WI38 (cell line): ENCODE measurements at regions not wholly inside any gene's neighbourhood (a gene's known extent, or its start where the extent isn't known, plus 50 kb on each side); places are given as distances from the start of the nearest gene placed in this dataset.

Source experiments
- H3K4me3 ChIP-seq: 2 replicates; pipeline ENCODE4 v1.5.1; 2011; ENCODE audit warnings: low read depth, mild to moderate bottlenecking, control low read depth, low read length
- TF ChIP-seq, protein P1 (sequence below): IDR thresholded peaks from 2 replicates; pipeline ENCODE4 v1.5.1; 2012; ENCODE audit warnings: low read depth, mild to moderate bottlenecking, control low read depth, low read length

DNA sequence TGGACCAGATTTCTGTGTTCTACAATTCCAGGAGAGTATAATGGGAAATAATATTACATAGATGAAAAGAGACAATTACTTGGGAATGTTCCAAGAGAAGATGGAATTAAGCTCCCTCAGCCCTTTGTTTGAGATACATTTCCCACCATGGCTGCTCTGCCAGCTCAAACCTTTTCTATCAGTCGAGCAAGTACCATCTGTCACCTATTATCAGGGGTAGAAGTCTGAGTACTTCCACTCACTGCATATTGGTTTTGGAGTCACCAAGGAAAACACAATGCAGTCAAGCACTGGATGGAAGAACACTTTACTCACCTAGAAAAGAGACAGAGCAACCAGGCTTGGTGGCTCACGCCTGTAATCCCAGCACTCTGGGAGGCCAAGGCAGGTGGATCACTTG lies 270.4 kb upstream of the FAR2 start:
- no peak overlapping the region for H3K4me3 ChIP-seq
- TF ChIP-seq, protein P1, sequence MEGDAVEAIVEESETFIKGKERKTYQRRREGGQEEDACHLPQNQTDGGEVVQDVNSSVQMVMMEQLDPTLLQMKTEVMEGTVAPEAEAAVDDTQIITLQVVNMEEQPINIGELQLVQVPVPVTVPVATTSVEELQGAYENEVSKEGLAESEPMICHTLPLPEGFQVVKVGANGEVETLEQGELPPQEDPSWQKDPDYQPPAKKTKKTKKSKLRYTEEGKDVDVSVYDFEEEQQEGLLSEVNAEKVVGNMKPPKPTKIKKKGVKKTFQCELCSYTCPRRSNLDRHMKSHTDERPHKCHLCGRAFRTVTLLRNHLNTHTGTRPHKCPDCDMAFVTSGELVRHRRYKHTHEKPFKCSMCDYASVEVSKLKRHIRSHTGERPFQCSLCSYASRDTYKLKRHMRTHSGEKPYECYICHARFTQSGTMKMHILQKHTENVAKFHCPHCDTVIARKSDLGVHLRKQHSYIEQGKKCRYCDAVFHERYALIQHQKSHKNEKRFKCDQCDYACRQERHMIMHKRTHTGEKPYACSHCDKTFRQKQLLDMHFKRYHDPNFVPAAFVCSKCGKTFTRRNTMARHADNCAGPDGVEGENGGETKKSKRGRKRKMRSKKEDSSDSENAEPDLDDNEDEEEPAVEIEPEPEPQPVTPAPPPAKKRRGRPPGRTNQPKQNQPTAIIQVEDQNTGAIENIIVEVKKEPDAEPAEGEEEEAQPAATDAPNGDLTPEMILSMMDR: no peak

DNA sequence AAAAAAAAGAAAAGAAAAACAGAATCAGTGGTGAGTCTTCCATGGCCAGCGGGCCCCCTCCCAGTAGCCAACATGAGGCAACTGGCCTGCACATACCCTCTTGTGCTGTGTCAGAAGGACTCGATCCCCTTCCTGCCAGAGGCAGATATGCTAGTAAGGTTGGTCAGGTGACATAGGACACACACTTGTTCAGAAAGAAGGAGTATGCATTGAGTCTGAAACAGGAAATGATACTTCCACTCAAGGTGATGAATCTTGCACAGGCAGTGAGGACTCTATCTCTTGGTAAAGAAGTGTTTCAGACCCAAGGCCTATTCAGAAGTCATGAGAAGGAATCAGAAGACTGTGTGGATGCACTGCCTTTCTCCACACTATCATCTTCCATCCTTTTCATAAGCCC lies 269.7 kb upstream of the FAR2 start:
- TF ChIP-seq, protein P1: no peak
- H3K4me3 ChIP-seq: no peak overlapping the region

DNA sequence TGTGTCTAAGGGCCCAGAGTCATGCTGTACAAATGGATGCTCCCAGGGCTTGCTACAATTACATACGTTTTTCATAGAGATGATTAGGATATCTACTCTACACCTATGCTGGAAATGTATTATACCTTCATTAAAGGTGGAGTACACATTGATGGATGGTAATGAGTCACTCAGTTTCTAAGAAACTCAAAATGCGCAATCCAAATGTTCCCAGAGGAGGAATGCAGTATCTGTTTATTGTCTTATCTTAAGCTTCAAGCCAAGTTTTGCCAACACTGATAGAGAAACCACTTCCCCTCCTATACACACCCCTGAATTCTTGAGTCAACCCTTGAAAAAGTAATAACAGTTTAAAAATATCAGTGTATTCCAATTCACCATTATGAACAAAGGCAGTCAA lies 266.6 kb upstream of the FAR2 start:
- TF ChIP-seq, protein P1: no peak
- H3K4me3 ChIP-seq: no peak overlapping the region

DNA sequence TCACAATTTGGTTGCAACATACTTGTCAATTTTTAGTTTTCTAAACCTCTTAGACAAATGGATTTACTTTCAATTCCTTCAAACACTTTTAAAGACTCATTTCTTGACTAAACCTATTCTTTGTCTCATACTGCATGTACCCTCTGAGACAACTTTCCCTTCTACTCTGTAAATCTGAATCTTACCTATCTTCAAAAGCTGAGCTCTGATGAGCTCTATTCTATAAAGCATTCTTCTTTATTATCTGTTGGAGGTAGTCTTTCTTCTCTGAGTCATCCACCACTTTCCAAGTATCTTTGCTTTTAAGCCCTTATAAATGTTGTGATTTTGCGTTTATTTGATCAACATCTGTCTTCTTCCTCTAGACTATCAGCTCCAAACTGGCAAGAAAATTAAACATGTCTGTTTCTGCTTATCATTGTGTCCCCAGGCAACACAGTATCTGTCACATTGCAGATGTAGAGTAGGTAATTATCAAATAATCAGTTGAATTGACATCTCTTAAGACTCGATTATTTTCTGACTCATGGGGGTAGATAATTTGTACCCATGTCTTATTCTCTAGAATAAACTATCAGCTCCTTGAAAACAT lies 265.6 kb upstream of the FAR2 start:
- H3K4me3 ChIP-seq: no peak overlapping the region
- TF ChIP-seq, protein P1: no peak

DNA sequence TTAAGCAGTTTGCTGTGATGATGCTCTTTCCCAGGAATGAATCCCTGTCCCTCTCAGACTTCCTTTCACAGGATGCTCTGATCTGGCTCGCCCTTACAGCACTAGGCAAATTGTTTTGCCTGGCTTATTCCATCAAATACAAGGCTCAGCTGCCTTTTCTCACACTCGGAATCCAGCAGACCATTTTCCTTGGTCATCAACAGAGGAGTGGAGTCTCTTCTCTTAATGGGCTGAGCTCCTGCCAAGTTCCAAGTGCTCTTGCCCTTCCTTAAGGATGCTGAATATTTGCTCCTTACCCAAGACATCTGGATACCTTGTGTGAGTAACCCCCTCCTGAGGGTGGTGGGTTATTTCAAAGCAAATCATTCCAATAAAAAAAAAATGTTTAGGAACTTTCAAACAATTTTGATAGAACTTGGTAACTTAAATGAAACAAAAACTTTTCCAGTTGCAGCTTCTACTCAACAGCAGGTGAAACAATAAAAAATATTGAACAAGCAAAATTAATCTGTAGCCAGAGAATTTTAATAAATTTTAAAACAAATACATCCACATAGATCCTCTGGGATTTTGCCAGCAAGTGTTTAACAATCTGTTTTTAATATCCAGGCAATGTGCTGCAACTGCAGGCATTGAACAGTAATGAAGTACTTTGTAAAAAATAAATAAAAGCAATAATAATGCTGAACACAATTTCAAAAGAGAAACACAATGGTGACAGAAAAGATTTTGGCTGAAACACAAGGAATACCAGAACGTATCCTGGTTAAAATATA lies 264.0 kb upstream of the FAR2 start:
- TF ChIP-seq, protein P1: no peak
- H3K4me3 ChIP-seq: no peak overlapping the region

DNA sequence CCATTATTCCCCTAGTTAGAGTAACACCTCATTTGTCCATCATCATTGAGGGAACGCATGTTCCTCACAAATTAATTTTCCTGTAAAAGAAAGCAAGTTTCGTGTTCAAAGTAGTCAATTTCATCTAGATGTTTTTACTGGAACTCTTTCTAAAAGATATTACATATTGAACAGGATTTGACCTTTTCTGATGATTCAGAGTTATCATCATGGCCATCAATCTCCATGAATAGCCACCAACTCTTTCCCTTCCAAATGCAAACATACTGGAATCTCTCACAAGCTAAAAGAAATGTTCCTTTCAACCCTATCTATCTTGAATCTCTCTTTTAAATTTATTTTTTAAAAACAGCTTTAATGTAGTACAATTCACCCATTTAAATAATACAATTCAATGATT lies 263.1 kb upstream of the FAR2 start:
- H3K4me3 ChIP-seq: no peak overlapping the region
- TF ChIP-seq, protein P1: no peak

DNA sequence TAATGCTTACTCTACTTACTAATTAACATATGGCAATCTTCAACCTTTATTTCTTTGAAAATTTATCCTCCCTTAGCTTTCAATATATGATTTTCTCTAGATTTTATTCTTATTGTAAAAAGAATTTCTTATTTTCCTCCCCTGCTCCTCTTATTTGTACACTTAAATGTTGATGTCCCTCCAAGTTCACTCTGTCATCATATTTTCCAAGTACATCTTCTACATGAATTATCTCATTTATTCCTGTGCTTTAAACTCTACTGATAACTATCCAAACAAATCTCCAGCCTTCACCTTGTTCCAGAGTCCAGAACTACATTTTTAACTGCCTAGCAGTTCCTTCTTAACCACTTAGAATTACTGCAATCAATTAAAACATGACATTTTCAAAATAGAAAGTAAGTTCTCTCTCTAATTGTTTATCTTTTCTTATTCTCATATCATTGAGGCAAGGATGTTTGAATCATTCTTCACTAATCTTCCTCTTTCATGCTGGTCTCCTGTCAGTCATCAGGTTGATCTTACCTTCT lies 261.6 kb upstream of the FAR2 start:
- no peak overlapping the region for H3K4me3 ChIP-seq
- TF ChIP-seq, protein P1: no peak
